Spinal cord (tissue), 9 donors: ENCODE measurements at regions not wholly inside any gene's neighbourhood (a gene's known extent, or its start where the extent isn't known, plus 50 kb on each side); places are given as distances from the start of the nearest gene placed in this dataset.
"Not testable (repeated sequence)": the region's sequence is repeated elsewhere in the genome, so short reads cannot be mapped to it uniquely, and the experiment has no call there.

ENCODE experiments used
- DNase-seq, 6 donors: peaks; one replicate each; pipeline versions ENCODE4 v3.0.0 to v3.0.0-alpha.2; 2013 to 2015; ENCODE audit warnings: low spot score in 6 of 6, low read depth in 4 of 6
- H3K27ac ChIP-seq: one replicate; pipeline ENCODE4 v1.5.1; 2013; ENCODE audit warnings: low read depth, low read length, control low read depth
- H3K27me3 ChIP-seq: one replicate; pipeline ENCODE4 v1.6.1; 2013; ENCODE audit warnings: low read length; ENCODE audit not compliant: control insufficient read depth, insufficient read depth
- H3K36me3 ChIP-seq: one replicate; pipeline ENCODE4 v1.6.1; 2013; ENCODE audit warnings: low read length; ENCODE audit not compliant: control insufficient read depth, insufficient read depth
- H3K4me1 ChIP-seq: one replicate; pipeline ENCODE4 v1.6.1; 2013; ENCODE audit warnings: low read length; ENCODE audit not compliant: control insufficient read depth, insufficient read depth
- H3K4me3 ChIP-seq: one replicate; pipeline ENCODE4 v1.5.1; 2013; ENCODE audit warnings: low read depth, low read length, control low read depth
- H3K9me3 ChIP-seq: one replicate; pipeline ENCODE4 v1.6.1; 2013; ENCODE audit warnings: low read length; ENCODE audit not compliant: control insufficient read depth, insufficient read depth
- WGBS: methylation state at CpG from one replicate; pipeline ENCODE4 v1.1.5; 2013; ENCODE audit warnings: missing lambda C conversion rate; ENCODE audit not compliant: insufficient coverage; 5-methylcytosine and 5-hydroxymethylcytosine counted together
- donor health status: healthy.

GRCh38 chr21:41614511-41614910 lies 106.6 kb upstream of the TMPRSS2 start:
- peaks cover 30% of the 10 kb centered on the region for H3K4me1 ChIP-seq
- peak in 1 of 6 donors; percentile 8 for DNase-seq
- H3K9me3 ChIP-seq, result no peaks in the 10 kb centered on the region
- H3K36me3 ChIP-seq, result no peaks in the 10 kb centered on the region
- H3K27me3 ChIP-seq, result no peaks in the 10 kb centered on the region
- WGBS, result 97% methylated on average over 3 of the region's 12 CpGs
- H3K4me3 ChIP-seq, result no peak overlapping the region
- H3K27ac ChIP-seq, result no peak overlapping the region

GRCh38 chr21:41613533-41613909 lies 105.6 kb upstream of the TMPRSS2 start:
- no peak overlapping the region for H3K4me3 ChIP-seq
- no peaks in the 10 kb centered on the region for H3K9me3 ChIP-seq
- H3K27ac ChIP-seq, result peak overlapping the region; percentile 76
- peak in 3 of 6 donors; percentile 12 to 73 (median 58) for DNase-seq
- peaks cover 30% of the 10 kb centered on the region for H3K4me1 ChIP-seq
- no peaks in the 10 kb centered on the region for H3K27me3 ChIP-seq
- no peaks in the 10 kb centered on the region for H3K36me3 ChIP-seq
- WGBS, result 24% methylated on average over 15 of the region's 19 CpGs

GRCh38 chr21:41612674-41613532 lies 104.9 kb upstream of the TMPRSS2 start:
- Histone ChIP-seq H3K27me3 (no peaks in the 10 kb centered on the region), H3K4me3 (no peak overlapping the region), H3K9me3 (no peaks in the 10 kb centered on the region), H3K27ac (peak overlapping the region; percentile 76), H3K4me1 (peaks cover 30% of the 10 kb centered on the region), H3K36me3 (no peaks in the 10 kb centered on the region)
- 17% methylated on average over 14 of the region's 21 CpGs for WGBS
- peak; percentile 44 to 93 (median 64) for DNase-seq

- Histone ChIP-seq H3K27ac (peak overlapping the region; percentile 76), H3K9me3 (no peaks in the 10 kb centered on the region), H3K4me1 (peaks cover 30% of the 10 kb centered on the region), H3K36me3 (no peaks in the 10 kb centered on the region), H3K4me3 (no peak overlapping the region), H3K27me3 (no peaks in the 10 kb centered on the region)
- DNase-seq, result peak in 1 of 6 donors; percentile 13
- 50% methylated on average over 6 of the region's 10 CpGs for WGBS
Observed at GRCh38 chr21:41611966-41612606, 104.1 kb upstream of the TMPRSS2 start.

- no peaks in the 10 kb centered on the region for H3K9me3 ChIP-seq
- no peak for DNase-seq
- peaks cover 29% of the 10 kb centered on the region for H3K4me1 ChIP-seq
- 100% methylated on average over 2 of the region's 5 CpGs for WGBS
- no peaks in the 10 kb centered on the region for H3K36me3 ChIP-seq
- H3K27me3 ChIP-seq, result no peaks in the 10 kb centered on the region
- H3K4me3 ChIP-seq, result no peak overlapping the region
- H3K27ac ChIP-seq, result no peak overlapping the region
Observed at GRCh38 chr21:41611441-41611840, 103.5 kb upstream of the TMPRSS2 start.

GRCh38 chr21:41610840-41611115 lies 102.8 kb upstream of the TMPRSS2 start:
- not testable (repeated sequence) for H3K4me3 ChIP-seq, H3K27ac ChIP-seq, H3K27me3 ChIP-seq, DNase-seq, H3K9me3 ChIP-seq, H3K36me3 ChIP-seq
- WGBS, result 88% methylated on average over 7 of the region's 12 CpGs
- H3K4me1 ChIP-seq, result peaks cover 23% of the 10 kb centered on the region

- WGBS, result 51% methylated on average over 20 of the region's 20 CpGs
- no peak overlapping the region for H3K4me3 ChIP-seq
- H3K27me3 ChIP-seq, result no peaks in the 10 kb centered on the region
- peaks cover 23% of the 10 kb centered on the region for H3K4me1 ChIP-seq
- H3K9me3 ChIP-seq, result no peaks in the 10 kb centered on the region
- no peaks in the 10 kb centered on the region for H3K36me3 ChIP-seq
- no peak overlapping the region for H3K27ac ChIP-seq
- DNase-seq, result peak in 4 of 6 donors; percentile 21 to 75 (median 54)
Observed at GRCh38 chr21:41610042-41610839, 102.3 kb upstream of the TMPRSS2 start.

- no peak for DNase-seq
- WGBS, result 80% methylated on average over 2 of the region's 4 CpGs
- no peak overlapping the region for H3K27ac ChIP-seq
- H3K36me3 ChIP-seq, result no peaks in the 10 kb centered on the region
- H3K9me3 ChIP-seq, result no peaks in the 10 kb centered on the region
- H3K4me3 ChIP-seq, result no peak overlapping the region
- H3K4me1 ChIP-seq, result peaks cover 4% of the 10 kb centered on the region
- no peaks in the 10 kb centered on the region for H3K27me3 ChIP-seq
Observed at GRCh38 chr21:41606706-41607105, 98.7 kb upstream of the TMPRSS2 start.

- Histone ChIP-seq H3K4me3 (no peak overlapping the region), H3K4me1 (peaks cover 12% of the 10 kb centered on the region), H3K9me3 (no peaks in the 10 kb centered on the region), H3K27me3 (no peaks in the 10 kb centered on the region), H3K36me3 (no peaks in the 10 kb centered on the region), H3K27ac (no peak overlapping the region)
- 94% methylated on average over 10 of the region's 10 CpGs for WGBS
- DNase-seq, result no peak
Observed at GRCh38 chr21:41605934-41606285, 98.0 kb upstream of the TMPRSS2 start.
